ENCODE measurements at regions not wholly inside any gene's neighbourhood (a gene's known extent, or its start where the extent isn't known, plus 50 kb on each side); places are given as distances from the start of the nearest gene placed in this dataset.
"Not testable (repeated sequence)": the region's sequence is repeated elsewhere in the genome, so short reads cannot be mapped to it uniquely, and the experiment has no call there.

DNA sequence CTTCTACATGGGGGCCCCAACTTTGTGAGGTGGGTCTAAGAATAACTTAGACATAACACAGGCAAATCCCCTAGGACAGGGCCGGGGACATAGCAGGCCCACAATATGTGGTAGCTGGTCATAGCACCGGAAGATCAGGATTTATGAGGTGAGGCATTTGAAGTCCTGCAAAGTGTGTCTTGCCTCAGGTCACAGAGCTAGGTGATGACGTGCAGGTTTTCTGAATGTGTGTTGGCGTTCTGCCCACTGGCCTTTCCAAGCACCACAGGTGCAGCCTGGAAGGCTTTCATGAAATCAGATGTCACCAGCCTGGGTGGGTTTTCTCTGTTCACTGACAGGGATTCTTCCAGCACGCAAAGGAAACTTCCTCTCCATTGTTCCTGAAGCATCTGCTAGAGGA, 119.1 kb downstream of the LRATD1 start:
- no peak for DNase-seq (ENCODE audit: low read depth)

DNA sequence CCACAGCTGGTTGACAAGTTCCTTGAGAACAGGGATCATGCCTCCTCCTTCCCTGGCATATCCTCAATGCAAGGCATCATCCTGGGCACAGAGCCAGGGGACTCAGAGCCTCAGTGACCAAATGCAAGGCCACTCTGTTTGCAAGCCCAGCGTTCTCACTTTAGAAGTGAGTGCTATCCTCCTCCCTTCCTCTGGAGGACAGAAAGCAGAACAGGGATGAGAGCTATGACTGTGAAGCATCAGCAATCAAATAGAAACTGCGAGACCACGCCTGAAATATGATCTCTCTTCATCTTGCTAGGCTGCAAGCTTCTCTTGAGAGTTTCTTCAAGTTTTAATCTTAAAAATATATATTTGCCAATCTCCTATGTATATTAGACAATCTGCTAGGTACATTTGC, 119.8 kb downstream of the LRATD1 start:
- peak; percentile 22 for DNase-seq (ENCODE audit: low read depth)

DNA sequence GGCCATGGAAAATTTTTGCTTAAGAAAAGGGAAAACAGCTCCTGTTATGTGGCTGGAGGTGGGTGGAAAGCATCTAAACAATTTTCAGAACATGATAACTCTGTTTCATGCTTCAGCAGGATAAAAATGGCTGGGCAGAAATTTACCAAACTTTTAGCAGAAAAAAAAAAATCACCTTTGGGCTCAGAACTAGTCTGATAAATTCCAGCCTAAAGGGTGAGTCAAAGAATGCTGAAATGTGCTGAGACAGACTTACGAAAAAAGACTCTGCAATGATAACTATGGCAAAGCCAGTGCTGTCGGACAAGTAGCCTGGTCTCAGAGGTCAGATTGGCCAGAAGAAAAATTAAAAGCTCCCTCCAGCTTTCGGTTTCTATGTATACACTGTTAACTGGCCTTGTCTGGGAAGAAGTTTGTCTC, 123.6 kb downstream of the LRATD1 start:
- DNase-seq (ENCODE audit: low read depth) = peak; percentile 43

DNA sequence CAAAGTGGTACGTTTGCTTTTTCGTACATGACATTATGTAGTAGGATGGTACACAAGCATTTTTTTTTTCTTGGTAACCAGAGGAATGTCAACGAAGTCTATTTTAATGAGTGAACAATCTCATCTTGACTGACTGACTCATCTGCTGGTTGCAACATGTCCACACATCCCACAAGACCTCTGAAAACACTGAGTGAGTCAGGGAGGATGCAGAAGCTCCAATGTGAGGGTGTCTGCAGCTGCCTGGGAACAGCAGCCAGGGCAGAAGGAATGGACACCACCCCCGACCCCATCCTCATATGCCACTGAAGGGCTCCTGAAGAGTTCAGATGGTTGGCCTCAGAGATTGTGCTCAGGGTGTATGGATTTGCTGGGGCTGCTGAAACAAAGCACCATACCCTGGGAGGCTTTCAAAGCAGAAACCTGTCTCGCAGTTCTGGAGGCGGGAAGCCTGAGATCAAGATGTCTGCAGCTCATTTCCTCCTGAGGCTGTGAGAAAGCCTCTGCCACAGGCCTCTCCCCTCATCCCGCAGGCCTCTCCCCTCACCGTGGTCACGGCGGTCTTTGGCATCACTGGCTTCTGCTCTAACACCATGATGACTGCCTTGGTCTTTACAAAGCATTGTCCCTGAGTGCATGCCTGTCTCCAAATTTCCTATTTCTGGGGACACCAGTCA, 124.6 kb downstream of the LRATD1 start:
- peak; percentile 95 for DNase-seq (ENCODE audit: low read depth)

DNA sequence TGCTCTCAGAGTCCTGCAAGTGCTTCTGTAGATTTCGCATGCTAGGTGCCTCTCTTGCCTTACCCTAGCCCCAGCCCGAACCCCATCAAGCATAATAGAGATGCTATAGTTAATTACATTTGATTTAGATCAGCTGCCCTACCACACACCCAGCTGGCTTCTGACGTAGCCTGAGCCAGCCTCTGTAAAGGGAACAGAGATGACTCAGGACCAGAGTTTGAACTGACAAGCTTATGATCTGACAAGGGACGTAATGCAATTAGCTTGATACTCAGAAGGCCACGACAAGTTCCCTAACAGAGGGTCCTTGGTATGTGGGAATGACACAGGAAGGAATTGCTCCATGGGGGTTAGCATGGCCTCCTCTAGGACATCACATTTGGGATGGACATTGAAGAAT, 126.6 kb downstream of the LRATD1 start:
- no peak for DNase-seq (ENCODE audit: low read depth)

- DNase-seq (ENCODE audit: low read depth) = no peak
These were observed 127.7 kb downstream of the LRATD1 start for GRCh38 chr2:14760169-14760568.

- no peak for DNase-seq (ENCODE audit: low read depth)
These were observed 128.6 kb downstream of the LRATD1 start for GRCh38 chr2:14761118-14761517.

DNA sequence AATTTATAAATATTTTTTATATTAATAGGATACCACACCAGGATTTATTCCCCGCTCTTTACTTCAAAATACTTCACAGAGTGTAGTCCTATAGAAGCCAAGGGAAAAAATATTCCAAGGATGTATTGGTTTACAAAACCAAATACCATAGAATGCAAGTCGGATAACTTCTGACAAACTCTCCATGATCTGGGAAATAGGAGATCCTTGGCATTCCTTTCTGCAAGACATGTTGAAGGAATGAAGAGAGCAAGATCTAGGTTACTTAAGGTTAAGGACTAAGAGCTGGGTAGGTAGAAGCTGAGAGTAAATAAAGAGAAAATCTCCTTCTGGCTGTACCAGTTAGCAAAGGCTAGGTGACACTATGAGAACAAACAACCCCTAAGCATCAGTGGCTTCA, 141.2 kb downstream of the LRATD1 start:
- no peak for DNase-seq (ENCODE audit: low read depth)

DNA sequence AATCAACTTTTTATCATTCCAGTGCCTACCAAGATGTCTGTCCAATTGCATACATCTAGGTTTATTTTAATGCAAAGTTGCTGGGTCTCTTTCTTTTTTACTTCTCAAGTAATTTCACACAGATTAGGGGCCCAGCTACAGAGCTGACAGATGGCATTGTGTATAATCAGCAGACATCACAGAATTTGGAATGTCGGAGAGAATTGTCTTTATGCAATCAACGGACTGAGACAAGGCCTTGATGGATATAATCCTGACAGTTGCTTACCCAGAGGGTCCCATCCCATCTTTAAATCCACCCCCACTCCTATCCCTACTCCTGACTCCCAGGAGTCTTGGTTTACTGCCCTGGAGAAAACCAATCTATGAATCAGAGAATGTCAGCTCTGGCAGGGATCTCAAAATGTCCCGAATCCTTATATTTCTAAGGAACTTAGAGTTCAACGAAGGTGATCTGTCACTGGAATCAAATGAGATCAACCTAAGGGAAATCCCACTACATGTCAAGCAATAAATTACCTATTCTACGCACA, 142.0 kb downstream of the LRATD1 start:
- DNase-seq (ENCODE audit: low read depth) = no peak

DNA sequence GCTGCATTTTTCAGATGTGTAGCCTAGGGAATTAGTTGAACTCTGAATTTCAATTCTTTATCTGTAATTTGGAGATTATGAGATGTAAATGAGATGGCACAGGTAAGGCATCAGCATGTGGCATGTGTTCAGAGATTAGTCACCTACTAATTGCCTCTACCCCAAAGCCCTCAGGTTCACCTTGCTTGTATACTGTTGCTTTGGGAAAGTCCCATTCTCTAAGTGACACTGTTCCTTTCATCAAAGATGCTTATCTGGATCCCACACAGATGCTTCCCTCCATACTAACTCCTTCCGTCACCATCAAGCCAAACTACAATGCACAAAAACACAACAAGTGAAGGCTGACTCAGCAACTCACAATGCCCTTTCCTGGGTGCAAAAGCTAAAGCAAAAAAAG, 143.7 kb downstream of the LRATD1 start:
- no peak for DNase-seq (ENCODE audit: low read depth)

- no peak for DNase-seq (ENCODE audit: low read depth)
These were observed 145.5 kb downstream of the LRATD1 start for GRCh38 chr2:14778015-14778414.

DNA sequence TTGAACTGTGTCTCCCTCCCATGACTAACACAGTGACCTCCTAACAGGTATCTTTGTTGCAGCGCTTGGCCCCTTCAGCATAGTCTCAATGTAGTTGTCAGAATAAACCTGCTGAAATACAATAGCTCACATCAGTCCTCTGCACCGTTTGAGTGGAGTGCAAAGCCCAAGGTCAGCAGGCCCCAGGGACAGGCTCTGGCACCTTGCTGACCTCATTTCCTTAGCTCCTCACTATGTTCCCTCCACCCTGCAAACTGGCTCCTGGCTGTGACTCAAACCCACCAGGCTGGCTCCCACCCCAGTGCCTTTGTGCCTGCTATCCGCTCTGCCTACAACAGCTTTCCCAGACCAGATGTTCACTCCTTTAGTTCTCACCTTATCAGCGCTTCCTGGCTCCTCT, 146.7 kb downstream of the LRATD1 start:
- no peak for DNase-seq (ENCODE audit: low read depth)

GRCh38 chr2:14781142-14781541, 148.6 kb downstream of the LRATD1 start:
- no peak for DNase-seq (ENCODE audit: low read depth)

DNA sequence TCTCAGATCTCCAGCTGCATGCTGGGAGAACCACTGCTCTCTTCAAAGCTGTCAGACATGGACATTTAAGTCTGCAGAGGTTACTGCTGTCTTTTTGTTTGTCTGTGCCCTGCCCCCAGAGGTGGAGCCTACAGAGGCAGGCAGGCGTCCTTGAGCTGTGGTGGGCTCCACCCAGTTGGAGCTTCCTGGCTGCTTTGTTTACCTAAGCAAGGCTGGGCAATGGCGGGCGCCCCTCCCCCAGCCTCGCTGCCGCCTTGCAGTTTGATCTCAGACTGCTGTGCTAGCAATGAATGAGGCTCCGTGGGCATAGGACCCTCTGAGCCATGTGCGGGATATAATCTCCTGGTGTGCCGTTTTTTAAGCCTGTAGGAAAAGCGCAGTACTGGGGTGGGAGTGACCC, 156.3 kb downstream of the LRATD1 start:
- DNase-seq (ENCODE audit: low read depth) = not testable (repeated sequence)

- DNase-seq (ENCODE audit: low read depth) = peak; percentile 75
These were observed 157.6 kb downstream of the LRATD1 start for GRCh38 chr2:14790041-14790640.

- peak; percentile 7 for DNase-seq (ENCODE audit: low read depth)
These were observed 171.5 kb downstream of the LRATD1 start for GRCh38 chr2:14803994-14804393.

DNA sequence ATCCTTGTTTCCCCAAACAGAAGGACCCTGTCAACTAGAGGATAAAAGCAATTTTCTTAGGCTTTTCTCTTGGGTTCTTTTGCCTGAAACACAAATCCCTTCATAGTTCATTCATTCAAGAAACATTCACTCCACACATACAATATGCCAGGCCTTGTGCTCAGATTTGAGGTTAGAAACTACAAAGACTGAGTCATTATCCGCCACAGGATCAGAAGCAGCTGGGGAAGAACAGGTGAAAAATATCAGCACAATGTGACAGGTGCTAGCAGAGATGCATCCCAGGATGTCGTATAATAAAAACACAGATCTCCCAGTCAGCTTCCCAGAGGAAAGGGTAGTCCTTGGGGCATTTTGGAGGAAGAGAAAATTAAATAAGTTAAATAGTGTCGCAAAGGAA, 172.4 kb downstream of the LRATD1 start:
- DNase-seq (ENCODE audit: low read depth) = peak; percentile 88

- peak; percentile 31 for DNase-seq (ENCODE audit: low read depth)
These were observed 174.1 kb downstream of the LRATD1 start for GRCh38 chr2:14806613-14807012.

DNA sequence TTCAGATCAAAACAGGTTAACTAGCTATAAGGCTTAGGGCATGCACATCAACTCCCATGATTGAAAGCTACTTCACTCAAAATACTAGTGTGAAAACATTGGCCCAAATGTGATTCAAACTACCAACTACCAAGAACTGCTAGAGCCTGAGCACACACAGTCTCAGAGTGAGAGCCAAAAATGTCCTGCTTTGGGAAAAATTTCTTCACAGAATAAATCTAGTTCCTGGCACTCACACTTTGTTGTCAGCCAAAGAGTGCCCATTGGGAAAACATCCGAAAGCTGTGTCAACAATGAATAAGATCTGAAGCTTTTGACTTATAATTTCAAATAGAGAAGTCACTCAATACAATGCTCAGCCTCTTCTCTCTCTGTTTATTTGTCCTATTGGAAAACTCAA, 182.7 kb downstream of the LRATD1 start:
- DNase-seq (ENCODE audit: low read depth) = no peak

GRCh38 chr2:14816069-14817060, 183.8 kb downstream of the LRATD1 start:
- no peak for DNase-seq (ENCODE audit: low read depth)

DNA sequence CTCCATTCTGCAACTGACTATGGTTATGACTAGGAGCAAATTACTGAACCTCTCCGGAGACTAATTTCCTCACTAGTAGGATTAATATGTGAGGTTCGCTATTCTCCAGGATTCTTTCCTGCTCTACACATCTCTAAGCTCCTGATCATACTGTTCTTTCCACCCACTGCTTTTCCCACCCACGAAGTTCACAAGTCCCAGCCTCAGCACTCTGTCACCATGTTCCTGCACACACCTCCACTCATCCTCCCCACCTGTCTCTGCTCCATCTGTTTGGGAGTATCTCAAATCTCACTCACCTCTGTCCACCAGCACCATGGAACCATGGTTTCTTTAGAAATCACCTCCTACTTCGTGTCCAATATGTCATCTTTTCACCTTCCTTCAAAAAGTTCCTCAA, 185.3 kb downstream of the LRATD1 start:
- no peak for DNase-seq (ENCODE audit: low read depth)

GRCh38 chr2:14826518-14826917, 194.0 kb downstream of the LRATD1 start:
- DNase-seq (ENCODE audit: low read depth) = no peak

Measured in myocyte (in vitro differentiated cells).